Gastrocnemius medialis (tissue), 4 donors: ENCODE measurements at regions not wholly inside any gene's neighbourhood (a gene's known extent, or its start where the extent isn't known, plus 50 kb on each side); places are given as distances from the start of the nearest gene placed in this dataset.

Source experiments
- POLR2A ChIP-seq, 2 donors: fragments of 450-650 bp; IDR thresholded peaks; one replicate each; pipeline ENCODE4 v1.6.1; 2017; ENCODE audit warnings: antibody characterized with exemption in 2 of 2, mild to moderate bottlenecking in 2 of 2, moderate library complexity in 2 of 2
- TF ChIP-seq, protein P1 (sequence below), 5 experiments: fragments of 450-650 bp in 3 of 5; fragments of 200-600 bp in 2 of 5; sonication (generic) in 2 of 5; IDR thresholded peaks in 4 of 5; conservative IDR thresholded peaks in 1 of 5; 1 replicate in 4 of 5; 2 replicates in 1 of 5; pipeline ENCODE4 v1.5.1; 2016 to 2019; ENCODE audit warnings: antibody characterized with exemption in 5 of 5, mild to moderate bottlenecking in 3 of 5, moderate library complexity in 3 of 5

DNA sequence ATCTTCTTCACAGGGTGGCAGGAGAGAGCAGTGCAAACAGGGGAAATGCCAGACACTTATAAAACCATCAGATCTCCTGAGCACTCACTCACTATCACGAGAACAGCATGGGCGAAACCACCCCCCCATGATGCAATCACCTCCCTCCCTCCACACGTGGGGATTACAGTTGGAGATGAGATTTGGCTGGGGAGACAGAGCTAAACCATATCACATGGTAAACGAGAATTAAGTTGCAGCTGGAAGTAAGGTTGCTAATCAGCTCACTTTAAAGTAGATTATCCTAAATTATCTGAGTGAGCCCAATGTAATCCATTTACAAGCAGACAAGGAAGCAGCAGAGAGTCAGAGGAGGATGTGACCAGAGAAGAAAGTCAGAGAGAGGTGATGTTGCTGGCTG lies 102.2 kb upstream of the IPO5 start:
- TF ChIP-seq, protein P1, sequence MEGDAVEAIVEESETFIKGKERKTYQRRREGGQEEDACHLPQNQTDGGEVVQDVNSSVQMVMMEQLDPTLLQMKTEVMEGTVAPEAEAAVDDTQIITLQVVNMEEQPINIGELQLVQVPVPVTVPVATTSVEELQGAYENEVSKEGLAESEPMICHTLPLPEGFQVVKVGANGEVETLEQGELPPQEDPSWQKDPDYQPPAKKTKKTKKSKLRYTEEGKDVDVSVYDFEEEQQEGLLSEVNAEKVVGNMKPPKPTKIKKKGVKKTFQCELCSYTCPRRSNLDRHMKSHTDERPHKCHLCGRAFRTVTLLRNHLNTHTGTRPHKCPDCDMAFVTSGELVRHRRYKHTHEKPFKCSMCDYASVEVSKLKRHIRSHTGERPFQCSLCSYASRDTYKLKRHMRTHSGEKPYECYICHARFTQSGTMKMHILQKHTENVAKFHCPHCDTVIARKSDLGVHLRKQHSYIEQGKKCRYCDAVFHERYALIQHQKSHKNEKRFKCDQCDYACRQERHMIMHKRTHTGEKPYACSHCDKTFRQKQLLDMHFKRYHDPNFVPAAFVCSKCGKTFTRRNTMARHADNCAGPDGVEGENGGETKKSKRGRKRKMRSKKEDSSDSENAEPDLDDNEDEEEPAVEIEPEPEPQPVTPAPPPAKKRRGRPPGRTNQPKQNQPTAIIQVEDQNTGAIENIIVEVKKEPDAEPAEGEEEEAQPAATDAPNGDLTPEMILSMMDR (IDR thresholded peaks at IDR 0.05 in 4 of 5, conservative IDR thresholded peaks at IDR 0.05 in 1 of 5): no peak
- TF ChIP-seq POLR2A (IDR thresholded peaks at IDR 0.05): no peak
